ENCODE measurements at regions not wholly inside any gene's neighbourhood (a gene's known extent, or its start where the extent isn't known, plus 50 kb on each side); places are given as distances from the start of the nearest gene placed in this dataset.

DNA sequence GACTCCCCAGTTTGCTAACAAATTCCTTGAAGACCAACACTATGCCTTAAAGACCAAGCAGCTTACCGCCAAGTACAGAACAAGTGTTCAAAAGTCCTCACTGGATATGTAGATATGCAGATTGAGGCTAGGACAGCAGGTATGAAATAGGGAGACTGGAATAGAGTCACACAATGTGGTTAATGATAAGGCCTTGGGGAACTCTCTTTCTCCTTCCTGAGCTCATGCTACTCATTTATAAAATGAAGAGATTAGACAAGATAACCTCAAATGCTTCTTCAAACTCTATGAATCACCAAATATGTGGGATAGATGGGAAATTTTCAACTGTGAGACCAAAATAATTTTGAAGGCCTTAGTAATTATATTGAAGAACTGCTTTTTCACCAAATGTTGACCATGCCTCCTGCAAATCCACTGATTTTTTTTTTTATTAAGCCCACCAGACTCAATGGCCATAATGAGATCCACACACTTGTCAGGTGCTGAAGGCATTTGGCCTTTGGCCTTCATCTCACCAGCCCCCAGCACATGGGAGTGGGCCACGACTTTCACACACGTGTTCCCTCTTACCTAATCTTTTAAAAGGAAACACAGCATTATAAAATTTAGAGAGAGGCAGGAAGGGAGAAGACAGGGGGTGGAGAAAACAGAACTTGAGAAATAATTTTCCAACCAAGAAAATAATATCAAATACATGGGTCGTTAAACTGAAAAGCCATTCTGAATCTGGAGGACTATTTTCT, 181.5 kb downstream of the EN1 start:
- TF ChIP-seq, protein P1, sequence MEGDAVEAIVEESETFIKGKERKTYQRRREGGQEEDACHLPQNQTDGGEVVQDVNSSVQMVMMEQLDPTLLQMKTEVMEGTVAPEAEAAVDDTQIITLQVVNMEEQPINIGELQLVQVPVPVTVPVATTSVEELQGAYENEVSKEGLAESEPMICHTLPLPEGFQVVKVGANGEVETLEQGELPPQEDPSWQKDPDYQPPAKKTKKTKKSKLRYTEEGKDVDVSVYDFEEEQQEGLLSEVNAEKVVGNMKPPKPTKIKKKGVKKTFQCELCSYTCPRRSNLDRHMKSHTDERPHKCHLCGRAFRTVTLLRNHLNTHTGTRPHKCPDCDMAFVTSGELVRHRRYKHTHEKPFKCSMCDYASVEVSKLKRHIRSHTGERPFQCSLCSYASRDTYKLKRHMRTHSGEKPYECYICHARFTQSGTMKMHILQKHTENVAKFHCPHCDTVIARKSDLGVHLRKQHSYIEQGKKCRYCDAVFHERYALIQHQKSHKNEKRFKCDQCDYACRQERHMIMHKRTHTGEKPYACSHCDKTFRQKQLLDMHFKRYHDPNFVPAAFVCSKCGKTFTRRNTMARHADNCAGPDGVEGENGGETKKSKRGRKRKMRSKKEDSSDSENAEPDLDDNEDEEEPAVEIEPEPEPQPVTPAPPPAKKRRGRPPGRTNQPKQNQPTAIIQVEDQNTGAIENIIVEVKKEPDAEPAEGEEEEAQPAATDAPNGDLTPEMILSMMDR (IDR thresholded peaks at IDR 0.05; ENCODE audit: low read depth, low read length): no peak
- H3K9me3 ChIP-seq: no peaks in the 10 kb centered on the region
- no peaks in the 10 kb centered on the region for H3K36me3 ChIP-seq
- H3K27me3 ChIP-seq: no peaks in the 10 kb centered on the region
- H3K4me3 ChIP-seq (ENCODE audit: low read depth, low read length): no peak overlapping the region
- no peaks in the 10 kb centered on the region for H3K4me1 ChIP-seq
- DNase-seq: no peak

DNA sequence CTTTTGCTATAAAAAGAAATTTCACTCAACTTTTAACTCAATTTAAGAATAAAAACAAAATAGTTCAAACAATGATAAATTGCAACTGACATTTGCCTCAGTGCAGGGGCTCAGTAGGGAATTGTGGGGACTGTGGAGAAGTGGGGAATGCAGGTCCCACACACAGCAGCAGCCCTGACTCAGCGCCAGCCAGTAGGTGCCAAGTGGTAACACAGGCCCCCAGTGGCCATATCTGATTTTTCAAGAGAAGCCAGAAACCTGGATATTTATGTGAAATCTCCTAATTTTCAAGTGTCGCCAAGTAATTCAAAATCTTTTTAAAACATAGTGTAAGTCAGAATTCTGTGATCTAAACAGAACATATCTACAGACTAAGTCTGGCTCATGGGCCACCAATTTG, 186.3 kb downstream of the EN1 start:
- TF ChIP-seq, protein P1 (IDR thresholded peaks at IDR 0.05; ENCODE audit: low read depth, low read length): no peak
- no peaks in the 10 kb centered on the region for H3K4me1 ChIP-seq

DNA sequence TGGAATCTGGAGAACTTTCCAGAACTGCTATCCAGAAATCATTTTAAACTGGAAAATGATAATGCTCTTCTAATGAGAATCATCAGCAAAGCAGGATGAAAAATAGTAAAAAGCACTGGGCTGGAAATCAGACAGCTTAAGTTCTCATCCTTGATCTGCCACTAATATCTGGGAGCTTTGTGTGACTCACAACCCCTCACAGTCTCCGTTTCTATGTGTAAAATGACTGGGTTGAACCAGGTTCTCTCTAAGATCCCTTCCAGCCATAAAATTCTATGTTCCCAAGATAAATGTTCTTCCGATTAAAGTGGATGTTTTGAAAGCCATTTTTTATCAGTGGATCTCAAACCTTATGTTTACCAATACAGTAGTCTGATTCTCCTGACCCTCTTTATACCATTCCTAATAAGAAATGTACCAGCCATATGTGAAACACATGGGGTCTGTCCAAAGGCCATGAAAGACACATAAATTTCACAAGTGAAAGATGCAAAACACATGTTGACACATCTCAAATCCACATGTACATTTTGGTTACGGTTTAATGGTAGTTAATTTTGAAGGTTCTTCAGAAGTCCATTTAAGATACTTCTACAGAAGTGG, 188.8 kb downstream of the EN1 start:
- Histone ChIP-seq H3K4me1 (no peaks in the 10 kb centered on the region), H3K4me3 (ENCODE audit: low read depth, low read length) (no peak overlapping the region), H3K36me3 (no peaks in the 10 kb centered on the region), H3K9me3 (no peaks in the 10 kb centered on the region), H3K27me3 (no peaks in the 10 kb centered on the region)
- no peak for DNase-seq
- TF ChIP-seq, protein P1 (IDR thresholded peaks at IDR 0.05; ENCODE audit: low read depth, low read length): no peak

More for the DNA sequence above, 186.3 kb downstream of the EN1 start:
- no peaks in the 10 kb centered on the region for H3K27me3 ChIP-seq
- no peak for DNase-seq
- no peak overlapping the region for H3K4me3 ChIP-seq (ENCODE audit: low read depth, low read length)
- no peaks in the 10 kb centered on the region for H3K9me3 ChIP-seq
- no peaks in the 10 kb centered on the region for H3K36me3 ChIP-seq

DNA sequence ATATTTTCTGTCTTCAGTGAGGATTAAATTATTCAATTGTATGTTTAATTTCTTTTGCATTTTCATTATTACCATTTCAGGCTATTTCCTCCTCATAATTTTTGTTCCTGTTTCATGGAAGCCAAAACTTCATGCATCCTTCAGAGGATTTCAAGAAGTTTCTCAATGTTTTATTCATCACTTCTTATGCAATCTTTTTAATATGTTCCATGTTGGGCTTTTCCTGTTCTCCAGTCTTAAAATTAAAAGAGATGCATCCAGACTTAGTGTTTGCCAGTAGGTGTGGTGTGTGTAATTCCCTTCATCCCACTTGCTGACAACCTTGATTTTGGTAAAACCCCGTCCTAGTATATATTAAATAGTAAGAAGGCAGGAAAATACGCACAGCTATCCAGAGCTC, 190.0 kb downstream of the EN1 start:
- H3K4me3 ChIP-seq (ENCODE audit: low read depth, low read length): no peak overlapping the region
- H3K4me1 ChIP-seq: no peaks in the 10 kb centered on the region
- TF ChIP-seq, protein P1 (IDR thresholded peaks at IDR 0.05; ENCODE audit: low read depth, low read length): no peak
- no peak for DNase-seq
- no peaks in the 10 kb centered on the region for H3K36me3 ChIP-seq
- no peaks in the 10 kb centered on the region for H3K9me3 ChIP-seq
- no peaks in the 10 kb centered on the region for H3K27me3 ChIP-seq

DNA sequence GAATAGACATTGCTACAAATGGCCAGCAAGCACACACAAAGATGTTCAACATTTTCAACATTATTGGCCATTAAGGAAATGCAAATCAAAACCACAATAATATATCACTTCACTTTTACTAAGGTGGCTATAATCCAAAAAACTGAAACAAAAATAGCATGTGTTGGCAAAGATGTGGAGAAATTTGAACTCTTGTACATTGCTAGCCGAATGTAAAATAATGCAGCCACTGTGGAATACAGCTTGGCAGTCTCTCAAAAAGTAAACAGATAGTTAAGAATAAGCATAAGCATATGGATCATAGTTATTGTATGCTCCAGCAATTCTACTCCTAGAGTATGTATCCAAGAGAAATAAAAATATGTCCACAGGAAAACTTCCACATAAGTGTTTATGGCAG, 192.5 kb downstream of the EN1 start:
- no peaks in the 10 kb centered on the region for H3K36me3 ChIP-seq
- no peaks in the 10 kb centered on the region for H3K4me1 ChIP-seq
- TF ChIP-seq, protein P1 (IDR thresholded peaks at IDR 0.05; ENCODE audit: low read depth, low read length): no peak
- no peaks in the 10 kb centered on the region for H3K9me3 ChIP-seq
- H3K27me3 ChIP-seq: no peaks in the 10 kb centered on the region
- no peak overlapping the region for H3K4me3 ChIP-seq (ENCODE audit: low read depth, low read length)
- DNase-seq: no peak

DNA sequence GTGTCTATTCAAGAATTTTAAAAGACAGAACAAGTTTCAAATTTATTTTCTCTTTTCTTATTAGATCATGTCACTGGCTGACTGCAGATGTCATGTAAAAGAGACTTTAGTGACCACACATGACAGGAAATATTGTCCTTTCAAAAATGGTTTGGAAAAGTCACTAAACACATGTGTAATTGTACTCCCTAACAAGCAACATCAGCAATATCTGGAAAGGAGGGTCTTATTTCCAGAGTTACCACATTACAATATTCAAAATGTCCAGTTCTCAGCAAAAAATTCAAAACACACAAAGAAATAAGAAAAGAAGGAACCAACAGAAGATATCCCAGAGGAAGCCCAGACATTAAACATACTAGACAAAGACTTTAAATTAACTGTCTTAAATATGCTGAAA, 197.1 kb downstream of the EN1 start:
- no peaks in the 10 kb centered on the region for H3K4me1 ChIP-seq
- no peaks in the 10 kb centered on the region for H3K9me3 ChIP-seq
- no peaks in the 10 kb centered on the region for H3K36me3 ChIP-seq
- no peak for DNase-seq
- H3K27me3 ChIP-seq: no peaks in the 10 kb centered on the region
- TF ChIP-seq, protein P1 (IDR thresholded peaks at IDR 0.05; ENCODE audit: low read depth, low read length): no peak
- H3K4me3 ChIP-seq (ENCODE audit: low read depth, low read length): no peak overlapping the region

All from BE2C (cell line).